ENCODE measurements at regions not wholly inside any gene's neighbourhood (a gene's known extent, or its start where the extent isn't known, plus 50 kb on each side); places are given as distances from the start of the nearest gene placed in this dataset.

- ChIA-PET POLR2A (ENCODE audit: low non-redundant PET) (no interaction called here), CTCF (no interaction called here)
- TF ChIP-seq CTCF (conservative IDR thresholded peaks at IDR 0.05; ENCODE audit: low read depth, low read length) (no peak), EZH2 (IDR thresholded peaks at IDR 0.05; ENCODE audit: borderline replicate concordance, low read depth, low read length, poor library complexity, severe bottlenecking) (no peak)
Measured at GRCh38 chr2:83874712-83875430, 584.2 kb downstream of the SUCLG1 start.

GRCh38 chr2:83874066-83874465 is 585.0 kb downstream of the SUCLG1 start:
- H3K4me1 ChIP-seq (ENCODE audit: insufficient read depth, low read length, poor library complexity, severe bottlenecking) = no peaks in the 10 kb centered on the region
- ChIA-PET POLR2A (ENCODE audit: low non-redundant PET) (no interaction called here), CTCF (no interaction called here)
- no peak for DNase-seq (ENCODE audit: low spot score)
- TF ChIP-seq CTCF (conservative IDR thresholded peaks at IDR 0.05; ENCODE audit: low read depth, low read length) (no peak), EZH2 (IDR thresholded peaks at IDR 0.05; ENCODE audit: borderline replicate concordance, low read depth, low read length, poor library complexity, severe bottlenecking) (no peak)
- BruUV-seq (replicated peaks) = no TSS peak
- peaks cover 4% of the 10 kb centered on the region for H3K9me3 ChIP-seq (ENCODE audit: low read depth, low read length, poor library complexity, severe bottlenecking)
- no peaks in the 10 kb centered on the region for H3K36me3 ChIP-seq (ENCODE audit: insufficient read depth, low read length, poor library complexity, severe bottlenecking)
- no peak overlapping the region for H3K27ac ChIP-seq (ENCODE audit: low read depth, low read length, poor library complexity, severe bottlenecking)
- H3K27me3 ChIP-seq (replicated peaks; ENCODE audit: insufficient read depth, low read depth, low read length, poor library complexity) = no peaks in the 10 kb centered on the region
- intact Hi-C loops (cut with micrococcal nuclease; ENCODE audit: unreplicated experiment) = no loop called here
- H3K4me3 ChIP-seq (ENCODE audit: low read depth, low read length, poor library complexity, severe bottlenecking) = no peak overlapping the region

More at GRCh38 chr2:83874712-83875430, 584.2 kb downstream of the SUCLG1 start:
- Histone ChIP-seq H3K9me3 (ENCODE audit: low read depth, low read length, poor library complexity, severe bottlenecking) (peaks cover 4% of the 10 kb centered on the region), H3K4me3 (ENCODE audit: low read depth, low read length, poor library complexity, severe bottlenecking) (no peak overlapping the region), H3K4me1 (ENCODE audit: insufficient read depth, low read length, poor library complexity, severe bottlenecking) (no peaks in the 10 kb centered on the region), H3K36me3 (ENCODE audit: insufficient read depth, low read length, poor library complexity, severe bottlenecking) (no peaks in the 10 kb centered on the region), H3K27ac (ENCODE audit: low read depth, low read length, poor library complexity, severe bottlenecking) (no peak overlapping the region), H3K27me3 (replicated peaks; ENCODE audit: insufficient read depth, low read depth, low read length, poor library complexity) (no peaks in the 10 kb centered on the region)
- no TSS peak for BruUV-seq (replicated peaks)
- intact Hi-C loops (cut with micrococcal nuclease; ENCODE audit: unreplicated experiment) = no loop called here
- DNase-seq (ENCODE audit: low spot score) = no peak

GRCh38 chr2:83873110-83873509 is 586.0 kb downstream of the SUCLG1 start:
- Histone ChIP-seq H3K36me3 (ENCODE audit: insufficient read depth, low read length, poor library complexity, severe bottlenecking) (no peaks in the 10 kb centered on the region), H3K27me3 (replicated peaks; ENCODE audit: insufficient read depth, low read depth, low read length, poor library complexity) (no peaks in the 10 kb centered on the region), H3K27ac (ENCODE audit: low read depth, low read length, poor library complexity, severe bottlenecking) (no peak overlapping the region), H3K4me3 (ENCODE audit: low read depth, low read length, poor library complexity, severe bottlenecking) (no peak overlapping the region), H3K4me1 (ENCODE audit: insufficient read depth, low read length, poor library complexity, severe bottlenecking) (no peaks in the 10 kb centered on the region), H3K9me3 (ENCODE audit: low read depth, low read length, poor library complexity, severe bottlenecking) (peaks cover 9% of the 10 kb centered on the region)
- TF ChIP-seq EZH2 (IDR thresholded peaks at IDR 0.05; ENCODE audit: borderline replicate concordance, low read depth, low read length, poor library complexity, severe bottlenecking) (no peak), CTCF (conservative IDR thresholded peaks at IDR 0.05; ENCODE audit: low read depth, low read length) (no peak)
- ChIA-PET CTCF (no interaction called here), POLR2A (ENCODE audit: low non-redundant PET) (no interaction called here)
- BruUV-seq (replicated peaks) = no TSS peak
- DNase-seq (ENCODE audit: low spot score) = no peak
- intact Hi-C loops (cut with micrococcal nuclease; ENCODE audit: unreplicated experiment) = no loop called here

Measured in A673 (cell line).